ENCODE measurements at regions not wholly inside any gene's neighbourhood (a gene's known extent, or its start where the extent isn't known, plus 50 kb on each side); places are given as distances from the start of the nearest gene placed in this dataset.

DNA sequence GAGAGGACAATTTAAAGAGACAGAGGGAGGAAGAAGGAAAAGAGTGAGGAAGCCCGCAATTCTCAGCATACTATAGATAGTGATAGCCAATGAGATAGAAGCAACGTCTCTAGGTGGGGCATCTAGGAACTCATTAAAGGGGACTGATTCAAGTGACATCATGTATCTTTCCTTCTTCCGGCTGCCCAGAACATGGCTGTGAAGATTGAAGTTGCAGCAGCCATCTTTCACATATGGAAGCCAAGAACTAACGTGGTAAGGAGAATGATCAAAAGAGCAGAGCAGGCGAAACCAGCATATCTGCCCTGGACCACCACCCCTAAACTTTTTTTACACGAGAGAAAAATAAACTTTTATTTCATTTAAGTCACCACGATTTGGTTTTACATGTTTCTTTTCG, 133.8 kb downstream of the DDX53 start:
- TF ChIP-seq, protein P1, sequence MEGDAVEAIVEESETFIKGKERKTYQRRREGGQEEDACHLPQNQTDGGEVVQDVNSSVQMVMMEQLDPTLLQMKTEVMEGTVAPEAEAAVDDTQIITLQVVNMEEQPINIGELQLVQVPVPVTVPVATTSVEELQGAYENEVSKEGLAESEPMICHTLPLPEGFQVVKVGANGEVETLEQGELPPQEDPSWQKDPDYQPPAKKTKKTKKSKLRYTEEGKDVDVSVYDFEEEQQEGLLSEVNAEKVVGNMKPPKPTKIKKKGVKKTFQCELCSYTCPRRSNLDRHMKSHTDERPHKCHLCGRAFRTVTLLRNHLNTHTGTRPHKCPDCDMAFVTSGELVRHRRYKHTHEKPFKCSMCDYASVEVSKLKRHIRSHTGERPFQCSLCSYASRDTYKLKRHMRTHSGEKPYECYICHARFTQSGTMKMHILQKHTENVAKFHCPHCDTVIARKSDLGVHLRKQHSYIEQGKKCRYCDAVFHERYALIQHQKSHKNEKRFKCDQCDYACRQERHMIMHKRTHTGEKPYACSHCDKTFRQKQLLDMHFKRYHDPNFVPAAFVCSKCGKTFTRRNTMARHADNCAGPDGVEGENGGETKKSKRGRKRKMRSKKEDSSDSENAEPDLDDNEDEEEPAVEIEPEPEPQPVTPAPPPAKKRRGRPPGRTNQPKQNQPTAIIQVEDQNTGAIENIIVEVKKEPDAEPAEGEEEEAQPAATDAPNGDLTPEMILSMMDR (IDR thresholded peaks at IDR 0.05), result no peak
- TF ChIP-seq, protein P2, sequence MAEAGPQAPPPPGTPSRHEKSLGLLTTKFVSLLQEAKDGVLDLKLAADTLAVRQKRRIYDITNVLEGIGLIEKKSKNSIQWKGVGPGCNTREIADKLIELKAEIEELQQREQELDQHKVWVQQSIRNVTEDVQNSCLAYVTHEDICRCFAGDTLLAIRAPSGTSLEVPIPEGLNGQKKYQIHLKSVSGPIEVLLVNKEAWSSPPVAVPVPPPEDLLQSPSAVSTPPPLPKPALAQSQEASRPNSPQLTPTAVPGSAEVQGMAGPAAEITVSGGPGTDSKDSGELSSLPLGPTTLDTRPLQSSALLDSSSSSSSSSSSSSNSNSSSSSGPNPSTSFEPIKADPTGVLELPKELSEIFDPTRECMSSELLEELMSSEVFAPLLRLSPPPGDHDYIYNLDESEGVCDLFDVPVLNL (CRISPR knock-in tag; IDR thresholded peaks at IDR 0.05; ENCODE audit: borderline replicate concordance, low read depth), result no peak
- no peak for TF ChIP-seq SP1 (CRISPR knock-in tag; conservative IDR thresholded peaks at IDR 0.05)
- TF ChIP-seq, protein P3, sequence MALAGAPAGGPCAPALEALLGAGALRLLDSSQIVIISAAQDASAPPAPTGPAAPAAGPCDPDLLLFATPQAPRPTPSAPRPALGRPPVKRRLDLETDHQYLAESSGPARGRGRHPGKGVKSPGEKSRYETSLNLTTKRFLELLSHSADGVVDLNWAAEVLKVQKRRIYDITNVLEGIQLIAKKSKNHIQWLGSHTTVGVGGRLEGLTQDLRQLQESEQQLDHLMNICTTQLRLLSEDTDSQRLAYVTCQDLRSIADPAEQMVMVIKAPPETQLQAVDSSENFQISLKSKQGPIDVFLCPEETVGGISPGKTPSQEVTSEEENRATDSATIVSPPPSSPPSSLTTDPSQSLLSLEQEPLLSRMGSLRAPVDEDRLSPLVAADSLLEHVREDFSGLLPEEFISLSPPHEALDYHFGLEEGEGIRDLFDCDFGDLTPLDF (CRISPR knock-in tag; IDR thresholded peaks at IDR 0.05), result no peak
- TF ChIP-seq, protein P4, sequence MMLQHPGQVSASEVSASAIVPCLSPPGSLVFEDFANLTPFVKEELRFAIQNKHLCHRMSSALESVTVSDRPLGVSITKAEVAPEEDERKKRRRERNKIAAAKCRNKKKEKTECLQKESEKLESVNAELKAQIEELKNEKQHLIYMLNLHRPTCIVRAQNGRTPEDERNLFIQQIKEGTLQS (CRISPR knock-in tag; conservative IDR thresholded peaks at IDR 0.05), result no peak
- TF ChIP-seq, protein P5, sequence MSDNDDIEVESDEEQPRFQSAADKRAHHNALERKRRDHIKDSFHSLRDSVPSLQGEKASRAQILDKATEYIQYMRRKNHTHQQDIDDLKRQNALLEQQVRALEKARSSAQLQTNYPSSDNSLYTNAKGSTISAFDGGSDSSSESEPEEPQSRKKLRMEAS (CRISPR knock-in tag; IDR thresholded peaks at IDR 0.05), result no peak
- TF ChIP-seq CREB1 (CRISPR knock-in tag; IDR thresholded peaks at IDR 0.05), result no peak
- no peak for TF ChIP-seq TEAD4 (CRISPR knock-in tag; IDR thresholded peaks at IDR 0.05)
- no peak for TF ChIP-seq TCF7 (CRISPR knock-in tag; IDR thresholded peaks at IDR 0.05; ENCODE audit: low read depth)
